ENCODE measurements at regions not wholly inside any gene's neighbourhood (a gene's known extent, or its start where the extent isn't known, plus 50 kb on each side); places are given as distances from the start of the nearest gene placed in this dataset.

GRCh38 chr1:98557895-98558294, 103.6 kb upstream of the SNX7 start:
- CTCF ChIA-PET = no interaction called here
- Histone ChIP-seq H2AFZ (ENCODE audit: control insufficient read depth, low read depth, low read length) (no peak overlapping the region), H3K9me3 (replicated peaks; ENCODE audit: control insufficient read depth, insufficient read depth, low read length) (no peaks in the 10 kb centered on the region; the same call in 2 of the 3 replicates), H4K20me1 (ENCODE audit: control insufficient read depth, insufficient read depth) (no peaks in the 10 kb centered on the region), H3K79me2 (ENCODE audit: control insufficient read depth, insufficient read depth, low read length) (no peaks in the 10 kb centered on the region), H3K27me3 (replicated peaks in 1 of 2; ENCODE audit: control insufficient read depth in 2 of 2, insufficient read depth in 2 of 2, low read length in 1 of 2) (no peaks in the 10 kb centered on the region), H3K4me1 (ENCODE audit: control insufficient read depth, insufficient read depth, low read length) (no peaks in the 10 kb centered on the region), H3K9ac (ENCODE audit: control insufficient read depth, insufficient read depth, low read length) (no peak overlapping the region), H3K36me3 (ENCODE audit: control insufficient read depth in 2 of 2, insufficient read depth in 2 of 2, low read length in 1 of 2) (no peaks in the 10 kb centered on the region), H3K4me3 (no peak overlapping the region), H3K4me2 (ENCODE audit: control insufficient read depth, insufficient read depth) (no peak overlapping the region), H3K27ac (ENCODE audit: control insufficient read depth, insufficient read depth) (no peak overlapping the region)
- RAD21 ChIA-PET (ENCODE audit: unreplicated experiment) = no interaction called here
- WGBS (ENCODE audit: insufficient coverage, insufficient replicate concordance, low lambda C conversion rate, missing lambda C conversion rate) = 12% methylated on average over 2 of the region's 2 CpGs
- ATAC-seq = no peak
- intact Hi-C loops (cut with micrococcal nuclease; ENCODE audit: unreplicated experiment) = loop anchor here (10.0 kb wide), 1 partner anchor 207 kb away; no protein-coding TSS in a partner anchor
- no peak for DNase-seq (ENCODE audit: low read depth, low spot score)
- FAIRE-seq = no peak
- no TSS peak for BruUV-seq (replicated peaks)
- POLR2A ChIA-PET = no interaction called here
- SMC1A ChIA-PET (ENCODE audit: uncharacterized antibody, unreplicated experiment) = interaction anchor here (0.7 to 0.9 kb wide), 2 partner anchors 201 to 203 kb away, joined by 3 to 4 read pairs; no protein-coding TSS in a partner anchor
- TF ChIP-seq KAT2A (conservative IDR thresholded peaks at IDR 0.05; ENCODE audit: control insufficient read depth, low read depth, low read length) (no peak), PBX3 (IDR thresholded peaks at IDR 0.05; ENCODE audit: insufficient replicate concordance, low read depth, low read length) (no peak), E4F1 (IDR thresholded peaks at IDR 0.05; ENCODE audit: borderline replicate concordance, partially characterized antibody) (no peak), SKIL (IDR thresholded peaks at IDR 0.05; ENCODE audit: low read depth, poor library complexity, severe bottlenecking) (no peak), STAT3 (IDR thresholded peaks at IDR 0.05; ENCODE audit: low read depth, low read length) (no peak), NFYB (IDR thresholded peaks at IDR 0.05; ENCODE audit: insufficient read depth, low read depth, low read length) (no peak)
- in situ Hi-C loops (cut with MboI) = no loop called here

Measured in GM12878 (cell line).